AG09309 (cell line): ENCODE measurements at regions not wholly inside any gene's neighbourhood (a gene's known extent, or its start where the extent isn't known, plus 50 kb on each side); places are given as distances from the start of the nearest gene placed in this dataset.
"Not testable (repeated sequence)": the region's sequence is repeated elsewhere in the genome, so short reads cannot be mapped to it uniquely, and the experiment has no call there.

Experiments used
- DNase-seq: peaks from one replicate; pipeline ENCODE4 v3.0.0-alpha.2; 2010; ENCODE audit warnings: low read depth
- H3K4me3 ChIP-seq: 2 replicates; pipeline ENCODE4 v1.5.1; 2011; ENCODE audit warnings: mild to moderate bottlenecking, low read depth, low read length, moderate library complexity; ENCODE audit not compliant: control insufficient read depth
- CTCF ChIP-seq: IDR thresholded peaks from 2 replicates; pipeline ENCODE4 v1.5.1; 2011; ENCODE audit warnings: mild to moderate bottlenecking, low read depth, low read length, inconsistent platforms; ENCODE audit not compliant: insufficient read depth, control insufficient read depth; ENCODE audit errors: missing control alignments

GRCh38 chr4:110412354-110413065 is 63.4 kb upstream of the ENPEP start:
- TF ChIP-seq CTCF = no peak
- DNase-seq = no peak
- no peak overlapping the region for H3K4me3 ChIP-seq

GRCh38 chr4:110411574-110412011 is 64.4 kb upstream of the ENPEP start:
- H3K4me3 ChIP-seq = no peak overlapping the region
- no peak for TF ChIP-seq CTCF
- DNase-seq = no peak

GRCh38 chr4:110410853-110411573 is 64.9 kb upstream of the ENPEP start:
- not testable (repeated sequence) for DNase-seq, H3K4me3 ChIP-seq

GRCh38 chr4:110400086-110400485 is 75.9 kb upstream of the ENPEP start:
- no peak overlapping the region for H3K4me3 ChIP-seq
- no peak for TF ChIP-seq CTCF
- no peak for DNase-seq

- H3K4me3 ChIP-seq, DNase-seq: not testable (repeated sequence)
Observed at GRCh38 chr4:110399046-110399445, 76.9 kb upstream of the ENPEP start.

- no peak overlapping the region for H3K4me3 ChIP-seq
- DNase-seq = no peak
- TF ChIP-seq CTCF = no peak
Observed at GRCh38 chr4:110396963-110397362, 79.0 kb upstream of the ENPEP start.

- DNase-seq = no peak
- TF ChIP-seq CTCF = no peak
- no peak overlapping the region for H3K4me3 ChIP-seq
Observed at GRCh38 chr4:110395421-110395820, 80.5 kb upstream of the ENPEP start.
